ENCODE measurements at regions not wholly inside any gene's neighbourhood (a gene's known extent, or its start where the extent isn't known, plus 50 kb on each side); places are given as distances from the start of the nearest gene placed in this dataset.

DNA sequence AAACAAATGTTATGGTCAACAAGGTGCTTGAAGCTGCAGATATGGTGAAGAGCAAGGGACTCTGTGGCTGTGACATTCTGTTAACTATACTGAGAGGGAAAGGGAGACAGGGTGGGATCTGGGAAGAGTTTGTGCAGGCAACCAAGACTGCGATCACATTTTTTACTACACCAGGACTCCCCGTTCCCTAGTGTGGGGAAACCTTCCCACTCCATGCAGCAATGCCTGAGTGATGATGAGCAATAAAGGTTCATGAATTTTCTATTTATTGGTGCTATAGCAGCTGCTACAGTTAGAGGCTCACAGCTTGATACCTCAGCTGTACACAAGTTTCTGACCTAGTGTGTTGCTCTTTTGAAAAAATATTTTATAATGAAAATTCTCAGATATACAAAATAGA, 160.9 kb upstream of the SGO1 start:
- TF ChIP-seq, protein P1, sequence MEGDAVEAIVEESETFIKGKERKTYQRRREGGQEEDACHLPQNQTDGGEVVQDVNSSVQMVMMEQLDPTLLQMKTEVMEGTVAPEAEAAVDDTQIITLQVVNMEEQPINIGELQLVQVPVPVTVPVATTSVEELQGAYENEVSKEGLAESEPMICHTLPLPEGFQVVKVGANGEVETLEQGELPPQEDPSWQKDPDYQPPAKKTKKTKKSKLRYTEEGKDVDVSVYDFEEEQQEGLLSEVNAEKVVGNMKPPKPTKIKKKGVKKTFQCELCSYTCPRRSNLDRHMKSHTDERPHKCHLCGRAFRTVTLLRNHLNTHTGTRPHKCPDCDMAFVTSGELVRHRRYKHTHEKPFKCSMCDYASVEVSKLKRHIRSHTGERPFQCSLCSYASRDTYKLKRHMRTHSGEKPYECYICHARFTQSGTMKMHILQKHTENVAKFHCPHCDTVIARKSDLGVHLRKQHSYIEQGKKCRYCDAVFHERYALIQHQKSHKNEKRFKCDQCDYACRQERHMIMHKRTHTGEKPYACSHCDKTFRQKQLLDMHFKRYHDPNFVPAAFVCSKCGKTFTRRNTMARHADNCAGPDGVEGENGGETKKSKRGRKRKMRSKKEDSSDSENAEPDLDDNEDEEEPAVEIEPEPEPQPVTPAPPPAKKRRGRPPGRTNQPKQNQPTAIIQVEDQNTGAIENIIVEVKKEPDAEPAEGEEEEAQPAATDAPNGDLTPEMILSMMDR (IDR thresholded peaks at IDR 0.05) = no peak
- no peak for TF ChIP-seq POLR2A (IDR thresholded peaks at IDR 0.05)

Measured in Peyer's patch (tissue), 4 donors.